ENCODE measurements at regions not wholly inside any gene's neighbourhood (a gene's known extent, or its start where the extent isn't known, plus 50 kb on each side); places are given as distances from the start of the nearest gene placed in this dataset.

- TF ChIP-seq CTCF (IDR thresholded peaks at IDR 0.05; ENCODE audit: low read depth, low read length) (no peak), EZH2phosphoT487 (IDR thresholded peaks at IDR 0.05; ENCODE audit: low read depth) (no peak)
Observed at GRCh38 chr5:61728287-61728686, 396.2 kb downstream of the ZSWIM6 start.

All from OCI-LY3 (cell line).